Pulmonary artery endothelial cell (primary cell): ENCODE measurements at regions not wholly inside any gene's neighbourhood (a gene's known extent, or its start where the extent isn't known, plus 50 kb on each side); places are given as distances from the start of the nearest gene placed in this dataset.

ENCODE experiments used
- DNase-seq: peaks from one replicate; pipeline ENCODE4 v3.0.0-alpha.2; 2011; ENCODE audit warnings: low read depth, low spot score

- no peak for DNase-seq
Measured at GRCh38 chr18:73923866-73924265, 223.8 kb downstream of the FBXO15 start.

GRCh38 chr18:73920033-73920432 lies 227.6 kb downstream of the FBXO15 start:
- no peak for DNase-seq

DNA sequence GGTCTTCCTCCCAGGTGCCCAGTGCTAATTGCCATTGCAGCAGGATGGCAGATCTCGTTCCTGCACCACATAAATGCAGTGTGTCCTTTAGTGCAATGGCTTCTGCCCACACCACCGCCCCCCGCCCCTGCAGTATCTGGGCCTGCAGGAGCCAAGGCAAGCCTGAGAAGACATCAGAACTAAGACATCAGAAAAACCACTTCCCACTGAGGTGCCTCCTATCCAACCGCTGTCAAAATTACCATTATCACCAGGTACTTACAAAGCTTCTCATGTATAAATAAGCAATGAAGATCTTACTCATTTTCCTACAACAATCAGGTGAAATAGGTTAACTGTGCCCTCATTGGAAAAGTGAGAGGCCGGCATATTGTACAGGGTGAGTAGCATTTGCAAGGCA lies 228.8 kb downstream of the FBXO15 start:
- no peak for DNase-seq

GRCh38 chr18:73917046-73917445 lies 230.6 kb downstream of the FBXO15 start:
- DNase-seq = no peak

DNA sequence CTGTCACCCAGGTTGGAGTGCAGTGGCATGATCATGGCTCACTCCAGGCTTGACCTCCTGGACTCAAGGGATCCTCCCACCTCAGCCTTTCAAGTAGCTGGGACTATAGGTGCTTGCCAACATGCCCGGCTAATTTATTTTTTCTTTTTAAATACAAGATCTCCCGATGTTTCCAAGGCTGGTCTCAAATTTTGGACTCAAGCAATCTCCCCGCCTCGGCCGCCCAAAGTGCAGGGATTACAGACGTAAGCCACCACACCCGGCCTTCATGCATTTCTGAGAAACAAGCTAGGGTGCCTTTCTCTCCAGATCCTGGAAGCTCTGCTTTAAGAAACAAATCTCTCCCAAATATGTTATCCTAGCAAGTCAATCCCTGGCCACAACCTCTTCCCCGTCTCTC lies 234.1 kb downstream of the FBXO15 start:
- DNase-seq = no peak

- DNase-seq = no peak
Measured at GRCh38 chr18:73908323-73908722, 239.3 kb downstream of the FBXO15 start.

GRCh38 chr18:73901566-73901965 lies 246.1 kb downstream of the FBXO15 start:
- no peak for DNase-seq

DNA sequence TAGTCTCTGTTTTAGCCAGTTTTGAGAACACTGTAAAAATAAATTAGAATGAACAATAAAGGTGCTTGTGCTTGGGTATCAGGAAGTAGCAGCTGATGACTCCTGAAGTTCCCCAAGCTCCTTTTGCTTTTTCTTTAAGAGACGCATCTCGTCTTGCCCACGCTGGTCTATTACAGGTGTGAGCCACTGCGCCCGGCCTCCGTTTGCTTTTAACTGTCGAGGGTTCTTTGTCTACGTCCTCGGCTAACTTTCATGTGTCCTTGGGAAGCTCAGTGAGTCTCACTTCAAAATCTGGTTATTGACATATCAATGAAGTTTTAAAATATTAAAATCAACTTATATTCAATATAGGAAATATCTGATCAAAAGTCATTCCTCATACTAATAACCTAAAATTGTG lies 246.5 kb downstream of the FBXO15 start:
- no peak for DNase-seq

- no peak for DNase-seq
Measured at GRCh38 chr18:73900106-73900835, 247.4 kb downstream of the FBXO15 start.

DNA sequence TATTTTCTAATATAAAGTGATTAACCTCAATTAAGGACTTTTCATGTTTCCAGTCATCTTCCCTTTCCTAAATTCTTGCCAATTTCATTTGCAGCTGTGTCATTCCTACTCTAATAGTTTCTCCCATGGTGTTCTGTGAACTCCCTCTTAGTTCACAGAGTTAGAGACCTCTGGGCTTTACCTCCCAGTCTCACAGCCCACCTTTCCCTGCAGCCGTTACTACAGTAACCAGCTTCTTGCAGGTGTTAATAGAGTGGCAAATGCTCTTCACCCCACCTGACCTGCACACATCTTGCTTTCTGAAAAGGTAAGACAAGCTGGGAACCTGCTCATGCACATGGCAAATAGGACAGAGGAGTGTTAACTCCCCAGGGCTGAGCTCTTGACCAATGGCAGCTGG lies 250.1 kb downstream of the FBXO15 start:
- no peak for DNase-seq

GRCh38 chr18:73896685-73897084 lies 250.9 kb downstream of the FBXO15 start:
- DNase-seq = no peak

DNA sequence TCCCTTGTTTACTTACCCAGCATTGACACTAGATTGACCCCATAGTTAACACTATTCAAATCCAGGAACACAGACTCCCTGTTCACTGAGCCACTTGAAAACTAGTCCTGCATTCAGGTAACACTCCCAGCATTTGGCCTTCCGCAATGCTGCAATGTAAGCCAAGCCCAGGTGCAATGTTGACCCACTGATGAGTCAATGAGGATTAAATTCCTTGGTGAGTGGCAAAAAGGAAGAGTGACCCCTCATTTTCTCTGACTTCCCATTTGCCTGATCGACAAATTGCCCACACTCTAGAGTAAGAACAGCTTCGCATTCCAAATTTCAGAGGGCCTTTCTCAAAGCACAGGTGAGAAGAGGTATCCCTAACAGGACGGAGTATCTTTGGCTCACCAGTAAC lies 251.9 kb downstream of the FBXO15 start:
- no peak for DNase-seq

- DNase-seq = no peak
Measured at GRCh38 chr18:73893880-73894279, 253.8 kb downstream of the FBXO15 start.

DNA sequence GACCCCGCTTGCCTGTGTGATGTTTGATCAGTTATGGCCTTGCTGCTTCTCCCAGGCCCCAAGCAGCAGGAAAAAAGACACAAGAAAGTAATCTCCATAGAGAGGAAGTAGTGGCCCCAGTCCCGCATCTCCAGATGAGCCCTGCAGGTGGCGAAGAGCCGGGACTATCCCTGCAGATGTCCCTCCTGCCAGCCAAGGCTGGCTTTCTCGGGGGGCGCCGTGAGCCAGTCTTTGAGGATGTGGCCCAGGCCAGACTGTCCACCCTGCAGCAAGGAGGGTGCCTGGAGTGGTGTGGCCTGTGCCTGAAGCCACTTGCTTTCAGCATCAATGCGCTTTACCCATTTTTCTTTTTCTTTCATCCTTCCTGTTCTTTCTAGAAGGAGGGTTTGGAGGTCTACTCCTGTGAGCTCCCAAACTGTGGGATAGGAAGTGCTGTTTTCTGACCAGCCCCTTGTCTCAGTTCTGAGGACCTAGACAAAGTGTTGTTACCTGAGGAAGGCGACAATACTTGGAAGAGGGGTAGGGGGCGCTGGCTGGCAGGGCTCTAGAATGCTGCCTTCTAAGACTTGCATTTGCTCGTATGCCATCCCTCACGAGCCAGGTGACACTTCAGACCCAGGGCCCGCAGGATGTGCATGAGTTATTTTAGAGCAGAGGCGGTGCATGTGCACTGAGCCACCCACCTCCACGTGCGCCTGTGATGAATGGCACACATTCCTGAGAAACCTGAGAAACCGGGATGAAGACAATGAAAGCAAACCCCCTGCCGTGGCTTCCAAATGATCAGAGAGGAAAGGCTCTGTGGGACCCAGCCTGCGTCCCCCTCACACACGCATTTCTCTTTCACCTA lies 255.8 kb downstream of the FBXO15 start:
- no peak for DNase-seq

- no peak for DNase-seq
Measured at GRCh38 chr18:73888565-73888964, 259.1 kb downstream of the FBXO15 start.

- no peak for DNase-seq
Measured at GRCh38 chr18:73887801-73888200, 259.8 kb downstream of the FBXO15 start.

DNA sequence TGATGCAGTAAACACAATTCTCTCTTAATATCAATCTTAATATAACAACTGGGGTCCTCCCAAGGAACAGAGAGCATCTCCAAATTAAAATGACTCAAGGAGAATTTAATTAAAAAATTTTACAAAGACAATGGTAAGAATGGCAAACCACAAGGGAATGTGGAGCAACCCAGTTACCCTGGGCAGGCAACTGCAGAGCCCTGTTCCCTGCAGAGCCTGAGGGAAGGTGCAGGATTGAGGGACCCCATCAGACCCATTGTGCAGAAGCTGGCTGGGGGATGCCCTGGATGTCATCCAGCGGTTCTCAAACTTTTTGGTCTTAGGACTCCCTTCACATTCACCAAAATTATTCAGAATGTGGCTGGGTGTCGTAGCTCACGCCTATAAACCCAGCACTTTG lies 262.8 kb downstream of the FBXO15 start:
- DNase-seq = no peak

DNA sequence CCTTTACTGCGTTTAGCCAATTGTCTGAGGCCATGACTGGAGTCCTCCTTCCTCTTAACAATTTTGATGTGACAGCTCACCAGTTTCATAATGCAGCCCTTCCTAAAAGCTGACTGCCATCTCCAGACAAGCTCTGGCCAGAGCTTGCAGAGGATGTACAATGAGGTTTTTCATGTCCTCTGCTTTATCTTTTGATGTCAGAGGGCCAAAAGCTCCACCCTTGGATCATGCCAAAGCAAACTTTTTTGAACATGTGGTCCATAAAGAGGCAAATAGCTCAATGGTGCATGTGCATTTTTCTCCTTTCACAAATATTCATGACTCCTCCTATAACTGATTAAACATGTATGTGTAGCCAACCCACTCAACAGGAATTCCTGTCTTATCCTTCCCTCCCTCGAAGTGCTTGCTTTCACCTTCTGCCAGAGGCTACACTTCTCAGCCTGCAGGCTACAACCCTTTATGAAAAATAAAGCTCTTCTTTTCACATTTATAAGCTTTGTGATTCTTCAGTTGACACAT lies 266.2 kb downstream of the FBXO15 start:
- no peak for DNase-seq

- DNase-seq = no peak
Measured at GRCh38 chr18:73880387-73880786, 267.2 kb downstream of the FBXO15 start.

DNA sequence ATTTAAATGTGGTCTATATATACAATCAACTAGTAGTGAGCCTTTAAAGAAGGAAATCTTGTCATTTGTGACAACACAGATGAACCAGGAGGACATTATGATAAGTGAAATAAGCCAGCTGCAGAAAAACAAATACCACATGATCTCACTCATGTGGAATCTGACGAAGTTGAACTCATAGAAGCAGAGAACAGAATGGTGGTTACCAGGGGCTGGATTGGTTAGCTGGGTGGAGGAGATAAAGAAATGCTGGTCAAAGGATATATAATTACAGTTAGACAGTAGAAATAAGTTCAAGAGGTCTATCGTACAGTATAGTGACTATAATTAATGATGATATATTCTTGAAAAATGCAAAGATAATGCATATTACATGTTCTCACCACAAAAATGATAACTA lies 267.9 kb downstream of the FBXO15 start:
- no peak for DNase-seq

- DNase-seq = no peak
Measured at GRCh38 chr18:73879328-73879727, 268.3 kb downstream of the FBXO15 start.

DNA sequence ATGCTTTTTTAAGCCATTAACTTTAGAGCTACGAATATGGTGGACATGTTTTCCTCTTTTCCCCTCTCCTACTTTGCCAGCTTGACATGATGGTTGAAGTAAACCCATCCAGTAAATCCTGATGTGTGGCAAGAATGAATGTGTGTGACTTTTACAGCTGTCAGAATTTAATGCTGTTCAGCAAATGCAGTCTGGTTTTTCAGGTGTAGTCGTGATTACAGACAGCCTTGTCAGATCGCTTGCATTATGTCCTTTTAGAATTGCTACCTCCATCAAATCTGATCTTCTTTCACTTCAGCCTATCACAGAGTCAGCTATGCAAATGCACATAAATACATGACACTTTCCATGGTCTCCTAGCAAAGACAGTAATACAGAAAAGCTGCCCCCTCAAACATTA lies 278.5 kb downstream of the FBXO15 start:
- no peak for DNase-seq

GRCh38 chr18:73861771-73862170 lies 285.9 kb downstream of the FBXO15 start:
- DNase-seq = no peak
